BLaER1 (cell line): ENCODE measurements at regions not wholly inside any gene's neighbourhood (a gene's known extent, or its start where the extent isn't known, plus 50 kb on each side); places are given as distances from the start of the nearest gene placed in this dataset.

Experiments
- H3K27ac ChIP-seq: shearing (Covaris generic); formaldehyde crosslinking; 2 replicates; pipeline ENCODE4 v1.8.1; 2022
- H3K27me3 ChIP-seq: shearing (Covaris generic); formaldehyde crosslinking; 2 replicates; pipeline ENCODE4 v1.8.1; 2022
- H3K36me3 ChIP-seq: shearing (Covaris generic); formaldehyde crosslinking; 2 replicates; pipeline ENCODE4 v1.8.1; 2022
- H3K4me1 ChIP-seq: shearing (Covaris generic); formaldehyde crosslinking; 2 replicates; pipeline ENCODE4 v1.8.1; 2022
- H3K4me2 ChIP-seq: shearing (Covaris generic); formaldehyde crosslinking; 2 replicates; pipeline ENCODE4 v1.8.1; 2022
- H3K4me3 ChIP-seq: shearing (Covaris generic); formaldehyde crosslinking; 2 replicates; pipeline ENCODE4 v1.8.1; 2022
- H3K9ac ChIP-seq: shearing (Covaris generic); formaldehyde crosslinking; 2 replicates; pipeline ENCODE4 v1.8.1; 2022
- H3K9me3 ChIP-seq: shearing (Covaris generic); formaldehyde crosslinking; 2 replicates; pipeline ENCODE4 v1.8.1; 2022
- H4K20me1 ChIP-seq: shearing (Covaris generic); formaldehyde crosslinking; 2 replicates; pipeline ENCODE4 v1.8.1; 2022
- Cebpa-rat ChIP-seq: shearing (Covaris generic); IDR thresholded peaks from 2 replicates; pipeline ENCODE4 v1.8.1; 2022

DNA sequence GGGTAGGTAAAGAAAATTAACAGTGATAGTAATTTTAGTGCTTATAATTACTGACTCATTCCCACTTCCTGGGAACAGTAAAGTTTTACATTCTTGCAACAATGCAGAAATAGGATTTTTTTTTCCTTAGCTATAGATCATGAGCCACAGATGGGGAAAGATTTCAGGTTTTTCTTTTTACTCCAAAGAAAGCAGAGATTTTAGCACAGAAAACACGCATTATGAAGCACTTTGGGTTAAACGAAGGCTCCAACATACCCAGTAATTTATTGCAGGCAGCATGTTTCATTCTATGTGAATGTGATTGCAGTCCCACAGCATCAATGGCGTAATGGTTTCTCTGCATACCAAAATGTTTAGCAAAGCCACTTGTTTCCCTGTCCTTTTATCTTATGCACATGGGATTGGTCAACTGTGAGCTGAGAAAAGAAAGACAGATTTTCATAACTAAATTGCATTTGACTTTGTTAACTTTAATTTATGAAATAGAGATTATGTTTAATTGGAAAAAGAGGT, 124.6 kb upstream of the E2F7 start:
- H3K36me3 ChIP-seq = no peaks in the 10 kb centered on the region
- H3K4me1 ChIP-seq = no peaks in the 10 kb centered on the region
- no peak overlapping the region for H3K9ac ChIP-seq
- no peak overlapping the region for H3K4me3 ChIP-seq
- no peak for TF ChIP-seq Cebpa-rat
- no peaks in the 10 kb centered on the region for H4K20me1 ChIP-seq
- no peaks in the 10 kb centered on the region for H3K27me3 ChIP-seq
- no peaks in the 10 kb centered on the region for H3K9me3 ChIP-seq
- H3K27ac ChIP-seq = no peak overlapping the region
- no peak overlapping the region for H3K4me2 ChIP-seq

DNA sequence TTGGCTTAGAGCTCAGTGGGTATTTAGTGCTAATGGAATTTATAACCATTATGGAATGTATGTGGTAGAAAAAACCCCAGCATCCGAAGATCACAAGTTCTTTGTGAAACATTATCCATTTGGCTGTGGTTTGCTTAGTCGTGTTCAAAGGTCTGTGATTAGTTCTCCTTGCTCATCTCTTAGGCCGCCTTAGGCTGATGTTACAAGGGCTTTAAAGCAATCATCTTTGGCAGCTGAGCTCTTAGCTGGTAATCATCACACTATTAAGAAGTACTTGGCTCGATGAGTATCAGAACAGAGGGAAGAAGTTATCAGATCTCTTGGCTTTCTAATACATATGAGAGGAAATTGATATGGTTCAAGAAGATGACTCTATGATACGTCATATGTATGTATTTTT, 124.1 kb upstream of the E2F7 start:
- Histone ChIP-seq H3K4me3 (no peak overlapping the region), H3K4me2 (no peak overlapping the region), H4K20me1 (no peaks in the 10 kb centered on the region), H3K9ac (no peak overlapping the region), H3K4me1 (no peaks in the 10 kb centered on the region), H3K9me3 (no peaks in the 10 kb centered on the region), H3K36me3 (no peaks in the 10 kb centered on the region), H3K27me3 (no peaks in the 10 kb centered on the region), H3K27ac (no peak overlapping the region)
- TF ChIP-seq Cebpa-rat = no peak

DNA sequence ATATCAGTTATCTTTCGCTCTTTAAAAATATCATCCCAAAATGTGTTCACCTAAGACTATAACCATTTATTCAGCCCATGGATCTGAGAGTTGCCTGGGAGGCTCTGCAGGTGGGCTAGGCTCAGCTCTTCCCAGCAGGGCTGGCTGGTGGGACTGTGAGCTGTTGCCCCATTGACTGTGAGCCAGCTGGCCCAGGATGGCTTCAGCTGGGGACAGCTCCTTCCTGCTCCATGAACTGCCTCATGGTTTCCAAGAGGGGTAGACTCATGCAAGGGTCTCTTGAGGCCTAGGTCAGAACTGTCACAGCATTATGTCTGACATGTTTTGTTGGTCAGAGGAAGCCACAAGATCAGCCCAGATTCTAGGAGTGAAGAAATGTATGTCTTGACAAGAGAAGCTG, 114.1 kb upstream of the E2F7 start:
- Histone ChIP-seq H3K4me1 (no peaks in the 10 kb centered on the region), H3K4me3 (no peak overlapping the region), H3K27me3 (no peaks in the 10 kb centered on the region), H4K20me1 (no peaks in the 10 kb centered on the region), H3K9ac (no peak overlapping the region), H3K4me2 (no peak overlapping the region), H3K36me3 (no peaks in the 10 kb centered on the region), H3K27ac (no peak overlapping the region), H3K9me3 (no peaks in the 10 kb centered on the region)
- TF ChIP-seq Cebpa-rat = no peak

DNA sequence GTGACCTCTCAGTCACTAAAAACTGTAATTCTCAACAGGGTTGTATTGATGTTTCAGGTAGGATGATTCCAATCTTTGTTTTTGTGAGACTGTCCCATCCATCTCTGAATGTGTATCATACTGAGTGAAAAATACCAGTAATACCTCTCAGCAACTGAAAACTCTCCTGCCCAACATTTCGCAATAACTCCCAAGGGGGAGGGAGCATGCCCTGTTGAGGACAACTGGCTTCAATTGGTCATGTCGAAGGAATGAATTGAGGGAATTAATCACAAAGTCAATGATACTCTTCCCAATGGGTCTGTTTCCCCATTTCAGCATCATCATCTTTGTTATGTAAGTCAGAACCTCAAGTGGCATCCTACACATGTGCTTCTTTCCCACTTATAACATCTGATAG, 102.4 kb upstream of the E2F7 start:
- H3K9ac ChIP-seq = no peak overlapping the region
- no peaks in the 10 kb centered on the region for H3K27me3 ChIP-seq
- H3K27ac ChIP-seq = no peak overlapping the region
- no peaks in the 10 kb centered on the region for H3K9me3 ChIP-seq
- H3K36me3 ChIP-seq = no peaks in the 10 kb centered on the region
- TF ChIP-seq Cebpa-rat = peak; percentile 63; the same call in 1 of the 2 replicates
- H4K20me1 ChIP-seq = no peaks in the 10 kb centered on the region
- H3K4me1 ChIP-seq = no peaks in the 10 kb centered on the region
- H3K4me2 ChIP-seq = no peak overlapping the region
- H3K4me3 ChIP-seq = no peak overlapping the region

DNA sequence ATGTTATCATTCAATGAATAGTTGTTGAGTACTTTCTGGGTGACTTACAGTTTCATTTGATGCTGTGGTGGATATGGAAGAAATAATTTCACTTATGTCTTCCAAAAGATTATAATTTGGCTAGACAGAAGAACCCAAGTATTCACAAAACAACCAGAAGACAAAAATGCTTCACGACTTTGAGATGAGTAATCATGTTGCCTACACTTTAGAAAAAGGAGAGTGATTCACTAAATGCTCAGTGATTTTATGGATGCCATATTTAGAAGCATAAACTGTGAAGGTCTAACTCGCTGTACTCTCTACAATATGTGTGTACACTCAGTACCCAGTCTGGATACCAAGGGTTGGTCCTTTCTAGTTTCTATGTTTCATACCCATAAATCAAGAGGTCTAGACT, 101.3 kb upstream of the E2F7 start:
- Histone ChIP-seq H3K9me3 (no peaks in the 10 kb centered on the region), H4K20me1 (no peaks in the 10 kb centered on the region), H3K27me3 (no peaks in the 10 kb centered on the region), H3K9ac (no peak overlapping the region), H3K4me2 (no peak overlapping the region), H3K4me1 (no peaks in the 10 kb centered on the region), H3K27ac (no peak overlapping the region), H3K36me3 (no peaks in the 10 kb centered on the region), H3K4me3 (no peak overlapping the region)
- no peak for TF ChIP-seq Cebpa-rat

DNA sequence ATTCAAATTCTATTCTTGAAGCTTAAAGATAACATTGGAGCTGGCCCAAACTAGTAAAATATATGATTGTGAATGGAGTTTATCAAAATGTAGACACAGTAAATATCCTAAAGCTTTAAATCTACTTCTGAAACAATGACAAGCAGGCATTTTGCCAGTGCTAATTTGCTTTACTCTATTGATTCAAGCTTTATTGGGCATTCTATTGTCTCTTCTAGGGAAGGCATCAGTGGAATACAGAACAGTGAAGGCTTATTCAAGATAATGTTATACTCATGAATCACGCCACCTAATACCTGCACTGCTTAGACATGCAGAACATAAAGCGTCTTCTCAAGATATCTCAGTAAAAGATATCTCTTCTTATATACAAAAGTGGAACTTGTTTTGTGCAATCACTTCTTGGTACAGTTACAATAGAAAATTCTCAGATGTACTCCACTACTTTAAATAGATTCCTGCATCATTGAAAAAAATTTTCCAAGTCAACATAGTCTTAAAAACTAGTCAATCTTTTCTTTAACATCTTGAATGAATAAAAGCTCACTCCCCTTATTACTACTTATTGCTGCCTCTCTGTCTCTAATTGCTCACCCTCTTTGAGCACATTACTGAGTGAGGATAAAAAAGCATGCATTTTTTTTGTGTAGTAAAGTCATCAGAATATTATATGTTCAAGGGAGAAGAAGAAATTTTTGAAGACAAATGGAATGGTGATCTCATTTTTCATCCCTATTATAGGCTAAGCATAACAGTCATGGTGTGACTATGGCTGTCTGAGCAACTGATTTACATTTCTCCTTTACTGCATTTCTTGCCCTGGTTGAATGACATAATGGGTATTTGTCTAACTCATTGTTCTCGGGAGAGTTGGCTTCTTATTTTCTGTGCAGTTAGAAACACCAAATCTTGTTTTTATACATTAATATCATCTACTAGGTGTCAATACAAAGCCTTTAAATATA, 98.0 kb upstream of the E2F7 start:
- no peaks in the 10 kb centered on the region for H3K27me3 ChIP-seq
- no peak overlapping the region for H3K9ac ChIP-seq
- no peak overlapping the region for H3K4me3 ChIP-seq
- no peak overlapping the region for H3K4me2 ChIP-seq
- H4K20me1 ChIP-seq = no peaks in the 10 kb centered on the region
- no peaks in the 10 kb centered on the region for H3K4me1 ChIP-seq
- TF ChIP-seq Cebpa-rat = no peak
- no peak overlapping the region for H3K27ac ChIP-seq
- no peaks in the 10 kb centered on the region for H3K9me3 ChIP-seq
- no peaks in the 10 kb centered on the region for H3K36me3 ChIP-seq

DNA sequence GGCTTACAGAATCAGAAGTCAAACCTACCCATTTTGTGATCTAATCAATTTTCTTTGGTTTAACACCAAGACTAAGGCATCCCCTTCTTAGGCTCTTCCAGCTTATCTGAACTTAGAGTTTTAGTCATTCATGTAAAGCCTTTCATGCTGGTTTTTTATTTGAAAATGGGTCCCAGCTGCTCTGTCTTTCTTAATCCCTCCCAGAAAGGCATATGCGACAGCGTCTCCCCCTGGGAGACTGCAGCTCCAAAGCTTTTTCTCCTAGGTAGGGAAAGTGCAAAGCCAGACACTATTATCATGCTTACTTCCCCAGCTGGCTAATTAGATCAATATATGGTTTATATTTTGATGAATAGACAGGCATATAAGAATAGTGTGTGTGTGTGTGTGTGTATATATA, 96.6 kb upstream of the E2F7 start:
- no peak for TF ChIP-seq Cebpa-rat
- Histone ChIP-seq H4K20me1 (no peaks in the 10 kb centered on the region), H3K9ac (no peak overlapping the region), H3K4me1 (no peaks in the 10 kb centered on the region), H3K27me3 (no peaks in the 10 kb centered on the region), H3K4me2 (no peak overlapping the region), H3K36me3 (no peaks in the 10 kb centered on the region), H3K27ac (no peak overlapping the region), H3K9me3 (no peaks in the 10 kb centered on the region), H3K4me3 (no peak overlapping the region)

DNA sequence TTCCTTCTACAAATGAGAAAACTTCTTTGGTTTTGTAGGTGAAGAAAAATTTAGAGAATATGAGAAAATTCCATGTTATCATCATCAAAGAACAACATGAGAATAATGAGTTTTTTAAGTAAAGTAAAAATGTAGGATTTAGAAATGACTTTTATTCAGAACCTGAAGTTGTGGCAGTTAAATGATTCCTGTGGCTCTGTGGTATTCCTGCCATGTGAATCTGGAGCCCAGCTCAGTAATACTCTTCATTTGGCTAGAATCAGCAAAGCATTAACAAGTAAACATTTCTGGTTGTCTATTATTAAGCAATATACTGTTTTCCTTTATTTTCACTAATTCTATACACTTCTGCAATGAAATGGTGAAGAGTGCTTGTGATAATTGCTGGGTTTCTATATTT, 95.6 kb upstream of the E2F7 start:
- Histone ChIP-seq H3K36me3 (no peaks in the 10 kb centered on the region), H3K27me3 (no peaks in the 10 kb centered on the region), H3K4me2 (no peak overlapping the region), H3K27ac (no peak overlapping the region), H3K9ac (no peak overlapping the region), H4K20me1 (no peaks in the 10 kb centered on the region), H3K4me3 (no peak overlapping the region), H3K9me3 (no peaks in the 10 kb centered on the region), H3K4me1 (no peaks in the 10 kb centered on the region)
- no peak for TF ChIP-seq Cebpa-rat

DNA sequence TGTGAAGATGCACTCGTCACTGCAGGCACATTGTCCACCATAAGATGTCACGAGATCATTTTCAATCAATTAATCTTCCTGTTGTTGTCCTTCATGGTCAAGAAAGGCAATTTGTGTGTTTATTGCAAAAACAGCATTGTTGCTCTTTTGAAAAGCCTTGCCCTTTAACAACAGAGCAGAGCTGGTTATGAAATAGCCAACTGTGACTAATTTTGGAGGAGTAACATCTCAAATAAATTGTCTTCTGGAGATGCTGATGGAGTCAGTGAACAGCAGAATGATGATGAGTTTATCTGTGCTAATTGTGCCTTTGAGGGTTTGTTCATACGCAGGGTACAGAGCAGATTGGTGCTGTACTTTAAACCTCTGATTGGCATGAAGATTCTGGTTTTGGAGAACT, 88.3 kb upstream of the E2F7 start:
- no peak for TF ChIP-seq Cebpa-rat
- H3K27me3 ChIP-seq = no peaks in the 10 kb centered on the region
- H3K4me3 ChIP-seq = no peak overlapping the region
- no peaks in the 10 kb centered on the region for H4K20me1 ChIP-seq
- H3K4me2 ChIP-seq = no peak overlapping the region
- H3K9me3 ChIP-seq = no peaks in the 10 kb centered on the region
- H3K9ac ChIP-seq = no peak overlapping the region
- H3K27ac ChIP-seq = no peak overlapping the region
- no peaks in the 10 kb centered on the region for H3K4me1 ChIP-seq
- no peaks in the 10 kb centered on the region for H3K36me3 ChIP-seq

DNA sequence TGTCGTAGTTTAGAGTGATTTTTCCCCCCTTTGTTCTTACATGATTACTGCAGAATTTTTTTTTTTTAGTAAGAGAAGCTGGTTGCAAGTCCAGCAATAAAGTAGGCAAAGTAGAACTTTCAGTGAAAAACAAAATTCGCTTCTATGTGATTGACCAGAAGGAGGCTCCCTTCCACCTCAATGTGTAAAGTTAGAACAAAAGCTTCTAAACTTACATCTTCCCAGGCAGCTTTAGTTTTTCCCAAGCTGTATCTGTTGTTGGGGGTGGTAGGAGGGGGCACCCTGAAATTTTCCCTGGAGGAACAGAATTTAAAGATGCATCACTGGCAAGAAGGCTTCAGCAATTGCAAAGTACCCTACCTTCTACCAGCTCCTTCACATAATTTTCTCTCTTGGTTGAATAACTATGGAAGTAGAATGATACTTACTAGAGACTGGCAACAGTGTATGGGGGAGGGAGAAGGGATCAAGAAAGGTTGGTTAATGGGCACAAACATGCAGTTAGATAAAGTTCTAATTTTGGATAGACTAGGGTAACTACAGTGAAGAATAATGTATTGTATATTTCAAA, 87.3 kb upstream of the E2F7 start:
- no peaks in the 10 kb centered on the region for H3K36me3 ChIP-seq
- H3K4me2 ChIP-seq = no peak overlapping the region
- no peaks in the 10 kb centered on the region for H4K20me1 ChIP-seq
- no peak overlapping the region for H3K9ac ChIP-seq
- no peaks in the 10 kb centered on the region for H3K4me1 ChIP-seq
- TF ChIP-seq Cebpa-rat = no peak
- H3K9me3 ChIP-seq = no peaks in the 10 kb centered on the region
- H3K27ac ChIP-seq = no peak overlapping the region
- no peaks in the 10 kb centered on the region for H3K27me3 ChIP-seq
- no peak overlapping the region for H3K4me3 ChIP-seq
